NCI-H2107 treated with DMSO at 0.1 percent for 48 hours (cell line): ENCODE measurements at regions not wholly inside any gene's neighbourhood (a gene's known extent, or its start where the extent isn't known, plus 50 kb on each side); places are given as distances from the start of the nearest gene placed in this dataset.

Experiments used
- DNase-seq: peaks from one replicate; lab custom pipeline; 2025; ENCODE audit not compliant: unreplicated experiment; lab: John Stamatoyannopoulos, UW

DNA sequence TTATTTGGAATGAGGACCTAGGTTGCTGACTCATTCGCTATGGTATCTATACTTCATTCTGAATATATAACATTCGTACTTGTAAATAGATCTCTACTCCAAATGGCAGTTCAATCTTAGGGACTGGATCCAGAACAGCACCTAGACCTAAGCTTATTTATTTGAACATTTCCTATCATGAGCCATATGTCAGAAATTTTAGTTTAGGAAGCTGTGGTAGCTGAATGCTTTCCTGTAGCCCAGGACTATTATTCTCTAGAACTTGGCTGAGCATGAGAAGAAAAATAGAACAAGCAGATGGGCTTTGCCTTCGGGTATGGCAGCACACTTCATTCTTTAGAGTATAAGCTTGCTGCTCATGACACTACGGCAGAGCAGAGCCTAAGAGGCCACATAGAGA lies 1114.4 kb upstream of the B3GALT2 start:
- no peak for DNase-seq

DNA sequence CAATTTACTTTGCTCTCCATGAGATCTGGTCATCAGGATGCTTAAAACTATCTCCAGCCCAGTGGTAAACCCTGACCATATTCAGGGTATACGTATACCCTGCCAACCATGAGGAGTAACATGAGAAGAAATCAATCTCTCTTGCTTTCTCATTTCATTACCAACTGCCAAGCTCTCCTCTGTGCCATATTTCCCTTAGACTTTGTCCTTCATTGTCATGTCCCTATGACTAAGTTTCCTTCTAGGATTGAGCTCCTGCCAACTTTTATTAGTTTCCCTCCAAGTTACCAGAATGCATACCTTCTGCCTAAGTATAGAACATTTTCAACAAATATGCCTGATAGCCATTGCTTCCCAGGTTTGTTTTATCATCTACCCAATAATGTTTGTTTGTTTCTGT lies 1113.9 kb upstream of the B3GALT2 start:
- no peak for DNase-seq

GRCh38 chr1:194298007-194298598 lies 1111.7 kb upstream of the B3GALT2 start:
- DNase-seq = no peak

GRCh38 chr1:194297094-194297493 lies 1110.7 kb upstream of the B3GALT2 start:
- DNase-seq = no peak

GRCh38 chr1:194296201-194296600 lies 1109.8 kb upstream of the B3GALT2 start:
- no peak for DNase-seq

- peak; percentile 69 for DNase-seq
Observed at GRCh38 chr1:194295685-194296084, 1109.3 kb upstream of the B3GALT2 start.

DNA sequence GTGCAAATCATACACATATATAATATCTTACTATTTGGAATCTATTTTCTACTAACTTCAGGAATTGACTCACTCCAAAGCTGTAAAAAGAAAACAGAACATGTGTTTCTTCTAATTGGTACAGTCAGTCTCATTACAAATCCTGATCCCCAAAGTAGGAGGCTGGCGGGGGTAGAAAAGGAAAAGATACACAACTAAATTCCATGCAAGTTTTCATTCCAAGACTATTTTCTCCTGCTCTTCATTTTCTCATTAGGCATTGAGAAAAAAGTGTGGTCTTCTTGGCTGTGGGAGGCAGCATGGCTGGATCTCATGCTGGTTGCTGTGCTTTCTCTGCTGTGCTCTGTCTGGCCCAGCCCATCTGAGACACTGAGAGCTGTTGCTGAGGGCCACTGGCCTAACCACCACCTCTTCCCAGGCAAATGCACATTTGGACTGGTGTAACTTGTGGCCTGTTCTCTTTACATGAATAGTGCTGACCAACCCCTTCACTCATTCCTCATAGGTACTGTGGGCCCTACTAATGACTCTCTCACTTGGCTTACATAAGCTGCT lies 1107.5 kb upstream of the B3GALT2 start:
- no peak for DNase-seq

DNA sequence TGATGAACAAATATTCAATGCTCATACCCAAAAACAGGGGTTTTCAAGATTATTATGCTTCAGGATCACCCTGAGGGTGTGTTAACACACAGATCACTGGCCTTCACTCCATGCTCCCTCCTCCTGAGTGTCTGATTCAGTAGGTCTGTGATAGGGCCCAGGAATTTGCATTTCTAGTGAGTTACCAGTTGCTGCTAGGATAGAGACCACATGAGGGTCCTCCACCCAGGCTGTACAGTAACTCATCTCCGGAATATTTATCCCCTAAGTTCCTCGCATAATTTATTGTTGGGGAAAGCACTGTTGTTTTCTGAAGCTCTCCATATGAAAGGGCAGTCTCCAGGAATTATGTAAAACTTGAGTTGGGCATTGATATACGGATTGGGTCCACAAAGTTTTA lies 1106.6 kb upstream of the B3GALT2 start:
- no peak for DNase-seq

DNA sequence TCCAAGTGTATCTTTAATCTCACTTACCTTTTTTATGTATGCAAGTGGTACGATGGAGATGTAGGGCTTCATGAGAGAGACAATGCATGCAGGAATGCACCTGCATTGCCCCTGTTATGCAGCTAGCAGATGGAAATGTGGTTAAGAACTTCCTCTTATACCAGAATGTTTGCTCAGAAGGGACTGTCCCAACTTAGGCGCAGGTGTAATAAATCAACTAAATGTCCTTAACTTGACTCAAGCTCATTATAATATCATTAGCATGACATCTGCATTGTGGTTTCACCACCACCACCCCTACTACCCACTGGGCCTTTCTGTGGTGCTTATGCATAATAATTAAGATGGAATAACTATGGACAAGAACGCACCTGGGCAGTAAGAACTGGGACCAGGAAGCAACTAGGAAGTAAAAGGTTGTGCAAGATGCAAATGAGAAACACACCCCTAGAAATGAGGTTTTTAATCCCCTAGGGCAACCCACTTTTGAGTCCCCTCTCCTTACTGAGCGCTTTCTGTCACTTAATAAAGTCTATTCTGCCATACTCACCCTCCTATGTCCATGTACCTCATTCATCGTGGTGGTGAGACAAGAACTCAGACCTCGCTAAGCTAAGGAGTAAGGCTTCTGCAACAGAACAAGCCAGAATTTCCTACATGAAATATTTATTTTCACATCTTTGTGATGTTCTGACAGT lies 1103.3 kb upstream of the B3GALT2 start:
- DNase-seq = no peak

GRCh38 chr1:194288238-194288637 lies 1101.8 kb upstream of the B3GALT2 start:
- no peak for DNase-seq

- DNase-seq = no peak
Observed at GRCh38 chr1:194281376-194281775, 1095.0 kb upstream of the B3GALT2 start.

DNA sequence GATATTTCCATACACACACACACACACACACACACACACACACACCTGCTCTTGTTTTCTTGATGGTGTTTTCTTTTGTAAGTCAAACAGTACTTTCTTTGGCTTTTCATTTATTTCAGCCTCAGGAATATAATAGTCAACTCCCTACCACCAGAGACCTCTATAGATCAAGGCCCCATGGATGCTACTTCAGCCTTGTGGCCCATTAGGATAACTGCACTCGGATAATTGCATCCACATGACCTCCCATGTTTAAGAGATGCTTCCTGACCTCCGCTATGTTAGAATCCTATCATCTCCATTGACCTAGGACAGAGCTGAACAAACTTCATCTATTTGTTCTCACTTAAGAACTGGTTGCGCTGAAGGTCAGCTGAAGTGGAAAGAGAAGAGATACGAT lies 1094.0 kb upstream of the B3GALT2 start:
- no peak for DNase-seq

- no peak for DNase-seq
Observed at GRCh38 chr1:194279975-194280374, 1093.6 kb upstream of the B3GALT2 start.

- no peak for DNase-seq
Observed at GRCh38 chr1:194277927-194278326, 1091.5 kb upstream of the B3GALT2 start.

GRCh38 chr1:194273660-194274059 lies 1087.2 kb upstream of the B3GALT2 start:
- no peak for DNase-seq

- DNase-seq = no peak
Observed at GRCh38 chr1:194268839-194269238, 1082.4 kb upstream of the B3GALT2 start.

- no peak for DNase-seq
Observed at GRCh38 chr1:194267021-194267420, 1080.6 kb upstream of the B3GALT2 start.

DNA sequence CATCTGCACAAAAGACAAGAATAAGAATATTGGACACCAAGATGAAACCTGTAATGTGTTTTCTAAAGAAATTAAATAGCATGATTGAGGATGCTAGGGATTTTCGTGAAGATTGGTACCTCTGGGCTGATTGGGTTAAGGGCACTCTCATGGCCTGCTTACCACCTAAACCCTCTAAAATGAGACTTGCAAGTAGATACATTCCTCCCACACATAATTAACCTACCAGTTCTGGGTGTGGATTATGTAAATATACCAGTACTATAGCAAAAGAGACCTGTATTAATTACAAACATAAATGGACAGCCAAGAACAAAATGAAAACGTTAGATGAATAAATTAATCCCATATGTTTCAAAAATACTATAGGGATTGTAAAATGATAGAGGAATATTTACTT lies 1069.6 kb upstream of the B3GALT2 start:
- no peak for DNase-seq

DNA sequence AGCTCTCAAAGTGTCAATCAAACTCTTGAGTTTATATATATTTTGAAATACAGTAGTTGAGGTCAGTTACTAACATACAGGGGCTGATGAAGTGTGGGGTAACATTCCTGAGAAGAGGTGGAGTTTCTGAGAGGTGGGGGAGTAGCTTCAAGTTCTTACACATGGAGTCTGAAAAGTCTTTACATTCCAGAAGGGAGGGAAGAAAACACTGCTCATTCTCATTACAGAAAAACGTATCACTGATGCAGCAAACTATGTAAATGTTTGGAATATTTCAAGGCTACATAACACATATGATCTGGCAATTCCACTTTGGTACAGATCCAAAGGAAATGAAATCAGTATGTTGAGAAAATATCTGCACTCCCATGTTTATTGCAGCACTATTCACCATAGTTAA lies 1065.8 kb upstream of the B3GALT2 start:
- no peak for DNase-seq

DNA sequence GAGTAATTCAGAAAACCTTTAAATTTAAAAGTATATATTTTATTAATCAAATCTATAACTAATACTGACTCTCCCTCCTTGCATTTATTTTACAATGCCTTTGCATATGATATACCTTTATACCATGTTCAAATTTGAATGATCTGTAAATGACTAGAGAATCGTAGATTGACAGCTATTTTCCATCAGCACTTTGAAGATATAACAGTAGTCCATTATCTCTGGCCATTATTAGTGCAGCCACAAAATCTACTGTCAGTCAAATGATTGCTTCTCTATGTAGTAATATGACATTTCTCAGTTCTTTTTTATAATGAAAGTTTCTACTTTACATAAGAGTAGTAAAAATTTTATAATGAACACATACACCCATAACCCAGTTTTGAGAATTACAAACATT lies 1054.8 kb upstream of the B3GALT2 start:
- DNase-seq = no peak

GRCh38 chr1:194233069-194233468 lies 1046.7 kb upstream of the B3GALT2 start:
- no peak for DNase-seq

DNA sequence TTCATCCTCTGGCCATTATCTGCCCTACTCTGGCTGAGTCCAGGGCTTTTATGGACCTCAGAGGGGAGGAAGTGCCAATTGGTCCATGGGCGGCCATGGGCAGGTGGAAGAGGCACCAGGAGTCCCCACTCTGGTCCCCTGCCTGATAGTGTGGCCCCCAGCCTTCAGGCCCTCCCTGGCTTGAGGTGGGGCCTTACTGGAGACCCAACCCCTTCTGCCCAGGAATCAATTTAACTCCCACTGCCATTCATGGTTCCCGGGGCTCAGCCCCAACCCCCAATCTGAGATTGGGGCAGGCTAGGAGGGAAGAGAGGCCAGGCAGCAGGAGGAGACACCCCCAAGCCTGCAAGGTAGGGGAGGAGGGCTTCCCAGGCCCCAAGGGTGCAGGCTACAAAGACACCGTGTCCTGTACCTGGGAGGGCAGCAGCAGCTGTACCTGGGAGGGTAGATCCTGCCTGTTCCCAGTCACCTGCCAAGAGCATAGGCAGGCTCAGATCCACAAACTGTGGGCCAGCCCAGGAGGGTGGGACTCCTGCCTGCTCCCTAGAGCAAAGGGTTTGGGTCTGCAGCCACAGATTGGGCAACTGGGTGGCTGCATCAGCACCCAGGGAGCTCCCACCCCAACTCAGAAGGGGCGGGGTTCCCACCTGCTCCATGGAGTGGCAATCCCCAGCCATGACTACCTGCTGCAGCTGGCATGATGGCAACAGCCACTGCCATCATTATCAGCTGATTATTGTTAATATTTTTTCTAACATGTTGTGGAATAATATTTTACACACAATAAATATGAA lies 1044.1 kb upstream of the B3GALT2 start:
- no peak for DNase-seq
